H1 (cell line): ENCODE measurements at regions not wholly inside any gene's neighbourhood (a gene's known extent, or its start where the extent isn't known, plus 50 kb on each side); places are given as distances from the start of the nearest gene placed in this dataset.

Source experiments
- CTCF ChIA-PET: fragments of 300-600 bp; sonication (Branson Sonifier 250); formaldehyde crosslinking; loops from one replicate; lab custom pipeline; 2021; ENCODE audit not compliant: partially characterized antibody; lab: Charles Lee
- POLR2A ChIA-PET: fragments of 300-600 bp; sonication (Branson Sonifier 250); formaldehyde crosslinking; loops from one replicate; lab custom pipeline; 2021; ENCODE audit warnings: inconsistent platforms; ENCODE audit not compliant: partially characterized antibody; lab: Charles Lee
- DNase-seq, 2 experiments: peaks; one replicate each; pipeline versions ENCODE4 v3.0.0 to v3.0.0-alpha.2; 2010 to 2022; ENCODE audit warnings: low spot score in 2 of 2, low read depth in 1 of 2, mixed read lengths in 1 of 2
- FAIRE-seq: peaks from 2 replicates; lab custom pipeline; 2011; peaks lifted over from hg19 to GRCh38; lab: Jason Lieb, UNC
- H2AFZ ChIP-seq: 2 replicates; pipeline ENCODE4 v1.8.1; 2012; ENCODE audit warnings: low read length, inconsistent platforms
- H2AK5ac ChIP-seq: 2 replicates; pipeline ENCODE4 v1.6.1; 2013; ENCODE audit warnings: low read depth, low read length
- H2BK120ac ChIP-seq: replicated peaks from 2 replicates; pipeline ENCODE3; 2013; ENCODE audit warnings: low read depth, low read length, inconsistent platforms
- H2BK12ac ChIP-seq: 2 replicates; pipeline ENCODE4 v1.6.1; 2013; ENCODE audit warnings: low read depth, low read length
- H2BK15ac ChIP-seq: 2 replicates; pipeline ENCODE4 v1.6.1; 2013; ENCODE audit warnings: low read length
- H2BK20ac ChIP-seq: 2 replicates; pipeline ENCODE4 v1.6.1; 2013; ENCODE audit warnings: low read length
- H2BK5ac ChIP-seq: 2 replicates; pipeline ENCODE4 v1.6.1; 2013; ENCODE audit warnings: low read depth, low read length
- H3K14ac ChIP-seq: 2 replicates; pipeline ENCODE4 v1.6.1; 2013; ENCODE audit warnings: inconsistent platforms; ENCODE audit not compliant: insufficient read length
- H3K18ac ChIP-seq: 2 replicates; pipeline ENCODE4 v1.6.1; 2013; ENCODE audit warnings: low read length; ENCODE audit errors: extremely low read depth
- H3K23ac ChIP-seq: 2 replicates; pipeline ENCODE4 v1.6.1; 2013; ENCODE audit warnings: inconsistent platforms; ENCODE audit not compliant: insufficient read length
- H3K23me2 ChIP-seq: 2 replicates; pipeline ENCODE4 v1.6.1; 2013; ENCODE audit warnings: low read depth, low read length
- H3K27ac ChIP-seq: 2 replicates; pipeline ENCODE4 v1.6.1; 2011; ENCODE audit warnings: low read depth, low read length, inconsistent platforms
- H3K27me3 ChIP-seq, 4 experiments: replicated peaks in 1 of 4; 1 replicate in 1 of 4; 2 replicates in 3 of 4; pipeline versions ENCODE4 v1.6.1 to v1.8.1; 2011 to 2013; ENCODE audit warnings: low read length in 3 of 4, mild to moderate bottlenecking in 3 of 4, inconsistent platforms in 2 of 4, mixed read lengths in 2 of 4, moderate library complexity in 1 of 4; ENCODE audit not compliant: control insufficient read depth in 3 of 4, insufficient read depth in 3 of 4; ENCODE audit errors: extremely low read depth in 1 of 4
- H3K36me3 ChIP-seq, 4 experiments: 2 replicates each; pipeline versions ENCODE4 v1.6.1 to v1.8.1; 2011 to 2013; ENCODE audit warnings: mild to moderate bottlenecking in 4 of 4, low read length in 3 of 4, moderate library complexity in 2 of 4, control low read depth in 1 of 4, inconsistent platforms in 1 of 4; ENCODE audit not compliant: insufficient read depth in 4 of 4, control insufficient read depth in 2 of 4
- H3K4ac ChIP-seq: replicated peaks from 2 replicates; pipeline ENCODE3; 2013; ENCODE audit warnings: low read length, low read depth, mixed read lengths, inconsistent platforms; ENCODE audit not compliant: insufficient read length
- H3K4me1 ChIP-seq, 4 experiments: replicated peaks in 1 of 4; 1 replicate in 1 of 4; 2 replicates in 3 of 4; pipeline versions ENCODE4 v1.6.1 to v1.8.1; 2011 to 2013; ENCODE audit warnings: low read length in 3 of 4, inconsistent platforms in 2 of 4, mixed read lengths in 1 of 4; ENCODE audit not compliant: insufficient read depth in 4 of 4, control insufficient read depth in 3 of 4
- H3K4me2 ChIP-seq, 2 experiments: 2 replicates each; pipeline versions ENCODE4 v1.6.1 to v1.8.1; 2011 to 2013; ENCODE audit warnings: low read depth in 2 of 2, low read length in 2 of 2, control low read depth in 1 of 2, inconsistent platforms in 1 of 2, mild to moderate bottlenecking in 1 of 2; ENCODE audit not compliant: insufficient read depth in 1 of 2
- H3K4me3 ChIP-seq, 4 experiments: fragments of 200-600, 300-600 bp in 1 of 4; sonication (generic), shearing (Covaris generic), sonication (Bioruptor Twin) in 1 of 4; 2 replicates each; pipeline versions ENCODE4 v1.5.1 to v1.8.1; 2011 to 2016; ENCODE audit warnings: low read length in 4 of 4, low read depth in 3 of 4, control low read depth in 2 of 4, inconsistent platforms in 2 of 4, mild to moderate bottlenecking in 2 of 4, mixed read lengths in 1 of 4, moderate library complexity in 1 of 4; ENCODE audit not compliant: insufficient read depth in 2 of 4; ENCODE audit errors: extremely low read depth in 1 of 4
- H3K56ac ChIP-seq: replicated peaks from 2 replicates; pipeline ENCODE3; 2013; ENCODE audit warnings: low read depth, mild to moderate bottlenecking, mixed read lengths, low read length, inconsistent platforms; ENCODE audit not compliant: insufficient read length
- H3K79me1 ChIP-seq: 2 replicates; pipeline ENCODE4 v1.6.1; 2013; ENCODE audit warnings: low read depth, low read length, control low read depth
- H3K79me2 ChIP-seq, 2 experiments: 2 replicates each; pipeline versions ENCODE4 v1.6.1 to v1.8.1; 2012 to 2013; ENCODE audit warnings: low read length in 2 of 2, mild to moderate bottlenecking in 2 of 2, inconsistent platforms in 1 of 2; ENCODE audit not compliant: insufficient read depth in 2 of 2, control insufficient read depth in 1 of 2
- H3K9ac ChIP-seq, 4 experiments: replicated peaks in 1 of 4; 1 replicate in 1 of 4; 2 replicates in 3 of 4; pipeline versions ENCODE4 v1.6.1 to v1.8.1; 2011 to 2013; ENCODE audit warnings: low read depth in 3 of 4, low read length in 3 of 4, control low read depth in 2 of 4, mild to moderate bottlenecking in 2 of 4, moderate library complexity in 2 of 4, inconsistent platforms in 1 of 4; ENCODE audit errors: extremely low read depth in 1 of 4
- H3K9me3 ChIP-seq, 2 experiments: 2 replicates each; pipeline versions ENCODE4 v1.6.1 to v1.8.1; 2012 to 2013; ENCODE audit warnings: mild to moderate bottlenecking in 2 of 2, moderate library complexity in 2 of 2, control low read depth in 1 of 2, inconsistent platforms in 1 of 2, low read depth in 1 of 2, low read length in 1 of 2, mixed read lengths in 1 of 2; ENCODE audit not compliant: insufficient read depth in 2 of 2
- H4K20me1 ChIP-seq, 2 experiments: replicated peaks in 1 of 2; 2 replicates each; pipeline versions ENCODE3 to v1.8.1; 2011 to 2013; ENCODE audit warnings: inconsistent platforms in 2 of 2, low read length in 2 of 2, mild to moderate bottlenecking in 1 of 2; ENCODE audit not compliant: insufficient read depth in 2 of 2, control insufficient read depth in 1 of 2
- H4K5ac ChIP-seq: 2 replicates; pipeline ENCODE4 v1.6.1; 2013; ENCODE audit warnings: low read length, low read depth, mixed read lengths, inconsistent platforms; ENCODE audit not compliant: insufficient read length
- H4K8ac ChIP-seq: 2 replicates; pipeline ENCODE4 v1.8.0; 2013; ENCODE audit warnings: mild to moderate bottlenecking, moderate library complexity, low read length, inconsistent platforms; ENCODE audit not compliant: insufficient read depth; ENCODE audit errors: extremely low read depth
- H4K91ac ChIP-seq: replicated peaks from 2 replicates; pipeline ENCODE3; 2013; ENCODE audit warnings: low read length, mixed read lengths, inconsistent platforms; ENCODE audit not compliant: insufficient read length
- KDM4A ChIP-seq: IDR thresholded peaks from one replicate; pipeline ENCODE4 v1.7.1; 2012; ENCODE audit warnings: low read depth, mild to moderate bottlenecking, moderate library complexity, low read length, inconsistent platforms; ENCODE audit not compliant: severe bottlenecking
- WGBS, 2 experiments: shearing (Covaris generic) in 1 of 2; methylation state at CpG; one replicate each; pipeline versions ENCODE4 v1.1.6 to v1.1.7; 2013 to 2015; ENCODE audit warnings: low lambda C conversion rate in 2 of 2, mixed read lengths in 2 of 2, inconsistent platforms in 1 of 2, low coverage in 1 of 2, missing lambda C conversion rate in 1 of 2; ENCODE audit not compliant: insufficient replicate concordance in 2 of 2, insufficient coverage in 1 of 2, insufficient read length in 1 of 2; ENCODE audit errors: extremely low coverage in 1 of 2, missing lambda C conversion rate in 1 of 2; 5-methylcytosine and 5-hydroxymethylcytosine counted together

- ChIA-PET CTCF (interaction anchor here (1.8 kb wide), 1 partner anchor 145 kb away, joined by 4 read pairs; no protein-coding TSS in a partner anchor), POLR2A (no interaction called here)
- Histone ChIP-seq H2BK20ac (no peak overlapping the region), H3K79me1 (no peaks in the 10 kb centered on the region), H3K23ac (no peak overlapping the region), H4K91ac (no peak overlapping the region), H2BK120ac (no peak overlapping the region), H2BK5ac (no peak overlapping the region), H3K27me3 (peaks cover 0 to 1% (median 0%) of the 10 kb centered on the region in 4 experiments; a peak in 1 of 7 replicates), H3K36me3 (no peaks in the 10 kb centered on the region; a peak in 1 of 8 replicates), H3K18ac (no peak overlapping the region), H3K27ac (no peak overlapping the region), H3K4me1 (peaks cover 0 to 2% (median 0%) of the 10 kb centered on the region in 4 experiments; a peak in 1 of 7 replicates), H3K4ac (no peak overlapping the region), H3K9ac (no peak overlapping the region), H2AK5ac (no peak overlapping the region), H4K5ac (no peak overlapping the region), H3K23me2 (no peaks in the 10 kb centered on the region), H3K14ac (no peak overlapping the region), H4K20me1 (no peaks in the 10 kb centered on the region), H4K8ac (no peak overlapping the region), H3K4me2 (no peak overlapping the region), H2BK12ac (no peak overlapping the region), H3K9me3 (no peaks in the 10 kb centered on the region), H2AFZ (no peak overlapping the region), H2BK15ac (no peak overlapping the region), H3K56ac (no peak overlapping the region), H3K4me3 (no peak overlapping the region), H3K79me2 (no peaks in the 10 kb centered on the region)
- 74% methylated on average over 3 of the region's 3 CpGs; no CpG with 5 or more reads in 1 of the 2 experiments for WGBS, 2 experiments
- FAIRE-seq (no peak), DNase-seq (no peak)
- TF ChIP-seq KDM4A = no peak
Observed at GRCh38 chr13:90721937-90722336, 625.5 kb upstream of the MIR17HG start.
